RWPE2 (cell line): ENCODE measurements at regions not wholly inside any gene's neighbourhood (a gene's known extent, or its start where the extent isn't known, plus 50 kb on each side); places are given as distances from the start of the nearest gene placed in this dataset.
A peak's percentile ranks its signal among the peaks of the same experiment; 100 is the strongest.

Experiments
- ATAC-seq: fragments of 200-7000 bp; cut with Tn5 transposase; 3 replicates; pipeline ENCODE4 v1.9.1; 2021; ENCODE audit warnings: low read depth
- DNase-seq: peaks from one replicate; pipeline ENCODE4 v3.0.0-alpha.2; 2020; ENCODE audit warnings: low spot score
- H3K27ac ChIP-seq: fragments of 450-650 bp; 2 replicates; pipeline ENCODE4 v1.5.1; 2017; ENCODE audit warnings: mild to moderate bottlenecking; ENCODE audit not compliant: poor library complexity, severe bottlenecking
- H3K27me3 ChIP-seq: fragments of 250-450 bp; sonication (Bioruptor Pico); 2 replicates; pipeline ENCODE4 v1.5.1; 2021; ENCODE audit warnings: mild to moderate bottlenecking, moderate library complexity; ENCODE audit not compliant: insufficient read depth, poor library complexity, severe bottlenecking
- H3K36me3 ChIP-seq: fragments of 250-450 bp; sonication (Bioruptor Pico); 2 replicates; pipeline ENCODE4 v1.5.1; 2020; ENCODE audit warnings: low read depth, mild to moderate bottlenecking, moderate library complexity
- H3K4me1 ChIP-seq: fragments of 250-450 bp; sonication (Bioruptor Pico); 2 replicates; pipeline ENCODE4 v1.5.1; 2021; ENCODE audit warnings: mild to moderate bottlenecking, moderate library complexity; ENCODE audit not compliant: insufficient read depth, poor library complexity, severe bottlenecking
- H3K4me3 ChIP-seq: fragments of 250-450 bp; sonication (Bioruptor Pico); 2 replicates; pipeline ENCODE4 v1.5.1; 2021; ENCODE audit warnings: mild to moderate bottlenecking, moderate library complexity; ENCODE audit not compliant: severe bottlenecking
- H3K9me3 ChIP-seq: fragments of 250-450 bp; sonication (Bioruptor Pico); 2 replicates; pipeline ENCODE4 v1.5.1; 2021; ENCODE audit warnings: mild to moderate bottlenecking, moderate library complexity; ENCODE audit not compliant: severe bottlenecking
- CTCF ChIP-seq: fragments of 450-650 bp; IDR thresholded peaks from one replicate; pipeline ENCODE4 v1.5.1; 2017; ENCODE audit warnings: mild to moderate bottlenecking, moderate library complexity; ENCODE audit not compliant: poor library complexity, severe bottlenecking

- Histone ChIP-seq H3K27me3 (no peaks in the 10 kb centered on the region), H3K4me1 (peaks cover 3% of the 10 kb centered on the region), H3K4me3 (no peak overlapping the region), H3K9me3 (no peaks in the 10 kb centered on the region), H3K36me3 (no peaks in the 10 kb centered on the region), H3K27ac (no peak overlapping the region)
- no peak for ATAC-seq
- no peak for DNase-seq
- TF ChIP-seq CTCF = no peak
Measured at GRCh38 chr1:115556236-115556635, 85.5 kb upstream of the VANGL1 start.

GRCh38 chr1:115555446-115555845 is 86.3 kb upstream of the VANGL1 start:
- Histone ChIP-seq H3K36me3 (no peaks in the 10 kb centered on the region), H3K4me3 (no peak overlapping the region), H3K27ac (no peak overlapping the region), H3K9me3 (no peaks in the 10 kb centered on the region), H3K4me1 (peaks cover 3% of the 10 kb centered on the region), H3K27me3 (no peaks in the 10 kb centered on the region)
- DNase-seq (no peak), ATAC-seq (no peak)
- no peak for TF ChIP-seq CTCF

- peaks cover 22% of the 10 kb centered on the region for H3K4me1 ChIP-seq
- H3K9me3 ChIP-seq = no peaks in the 10 kb centered on the region
- ATAC-seq = no peak
Measured at GRCh38 chr1:115547696-115548095, 94.1 kb upstream of the VANGL1 start.

GRCh38 chr1:115546846-115547245 is 94.9 kb upstream of the VANGL1 start:
- H3K9me3 ChIP-seq = no peaks in the 10 kb centered on the region
- H3K36me3 ChIP-seq = no peaks in the 10 kb centered on the region
- peaks cover 22% of the 10 kb centered on the region for H3K4me1 ChIP-seq
- no peak for ATAC-seq
- H3K27me3 ChIP-seq = no peaks in the 10 kb centered on the region
- no peak overlapping the region for H3K4me3 ChIP-seq
- peak overlapping the region; percentile 91 for H3K27ac ChIP-seq
- no peak for DNase-seq
- no peak for TF ChIP-seq CTCF

More at GRCh38 chr1:115547696-115548095, 94.1 kb upstream of the VANGL1 start:
- Histone ChIP-seq H3K36me3 (no peaks in the 10 kb centered on the region), H3K4me3 (no peak overlapping the region), H3K27ac (no peak overlapping the region), H3K27me3 (no peaks in the 10 kb centered on the region)
- no peak for DNase-seq
- TF ChIP-seq CTCF = no peak

- Histone ChIP-seq H3K36me3 (no peaks in the 10 kb centered on the region), H3K9me3 (no peaks in the 10 kb centered on the region), H3K27ac (peak overlapping the region; percentile 91), H3K27me3 (no peaks in the 10 kb centered on the region), H3K4me3 (no peak overlapping the region), H3K4me1 (peaks cover 22% of the 10 kb centered on the region)
- DNase-seq (peak; percentile 89), ATAC-seq (peak; percentile 91)
- peak; percentile 92 for TF ChIP-seq CTCF
Measured at GRCh38 chr1:115545791-115546733, 95.7 kb upstream of the VANGL1 start.
